Spleen (tissue), 11 donors: ENCODE measurements at regions not wholly inside any gene's neighbourhood (a gene's known extent, or its start where the extent isn't known, plus 50 kb on each side); places are given as distances from the start of the nearest gene placed in this dataset.

Experiments used
- DNase-seq: peaks from one replicate; pipeline ENCODE4 v3.0.0-alpha.2; 2020
- H3K27ac ChIP-seq, 8 donors: fragments of 200-600 bp; sonication (generic) in 7 of 8; 1 replicate in 4 of 8; 2 replicates in 4 of 8; pipeline versions ENCODE4 v1.5.0 to v1.8.0; 2016 to 2021; ENCODE audit warnings: inconsistent platforms in 4 of 8, mild to moderate bottlenecking in 4 of 8, moderate library complexity in 1 of 8
- H3K27me3 ChIP-seq, 7 donors: fragments of 200-600 bp; sonication (generic) in 6 of 7; replicated peaks in 1 of 7; 1 replicate in 4 of 7; 2 replicates in 3 of 7; pipeline versions ENCODE4 v1.5.0 to v1.8.0; 2016 to 2021; ENCODE audit warnings: inconsistent platforms in 3 of 7, mild to moderate bottlenecking in 1 of 7
- H3K36me3 ChIP-seq, 6 donors: fragments of 200-600 bp; sonication (generic) in 5 of 6; 1 replicate in 4 of 6; 2 replicates in 2 of 6; pipeline versions ENCODE4 v1.5.0 to v1.8.0; 2016 to 2021; ENCODE audit warnings: inconsistent platforms in 2 of 6
- H3K4me1 ChIP-seq, 6 donors: fragments of 200-600 bp; sonication (generic) in 5 of 6; 1 replicate in 3 of 6; 2 replicates in 3 of 6; pipeline versions ENCODE4 v1.5.0 to v1.8.0; 2016 to 2021; ENCODE audit warnings: inconsistent platforms in 3 of 6
- H3K4me3 ChIP-seq, 8 donors: fragments of 200-600 bp; sonication (generic) in 7 of 8; 1 replicate in 4 of 8; 2 replicates in 4 of 8; pipeline versions ENCODE4 v1.5.0 to v1.8.0; 2016 to 2021; ENCODE audit warnings: inconsistent platforms in 4 of 8, mild to moderate bottlenecking in 4 of 8, moderate library complexity in 2 of 8
- H3K9me3 ChIP-seq, 8 donors: fragments of 200-600 bp; sonication (generic) in 7 of 8; 1 replicate in 4 of 8; 2 replicates in 4 of 8; pipeline versions ENCODE4 v1.5.0 to v1.8.0; 2016 to 2021; ENCODE audit warnings: inconsistent platforms in 4 of 8
- POLR2A ChIP-seq, 3 donors: fragments of 450-650 bp; IDR thresholded peaks; one replicate each; pipeline ENCODE4 v1.5.1; 2017; ENCODE audit warnings: antibody characterized with exemption in 3 of 3, mild to moderate bottlenecking in 1 of 3
- POLR2AphosphoS5 ChIP-seq, 3 donors: sonication (generic); formaldehyde crosslinking; IDR thresholded peaks; one replicate each; pipeline ENCODE4 v1.5.1; 2017; ENCODE audit warnings: antibody characterized with exemption in 3 of 3
- WGBS, 5 donors: extraction: QIAGEN DNeasy Blood & Tissue Kit in 3 of 5; methylation state at CpG; one replicate each; pipeline versions ENCODE4 v1.1.5 to v1.1.7; 2013 to 2018; 5-methylcytosine and 5-hydroxymethylcytosine counted together
- intact Hi-C: fragments of 100-400 bp; cut with DNase I; formaldehyde crosslinking; loops from one replicate; pipeline ENCODE4 v1.15.0; 2023; ENCODE audit warnings: low total_unique reads
- TF ChIP-seq, protein P1 (sequence below), 11 experiments: fragments of 200-600 bp in 7 of 11; fragments of 450-650 bp in 4 of 11; sonication (generic) in 4 of 11; IDR thresholded peaks in 8 of 11; conservative IDR thresholded peaks in 3 of 11; 1 replicate in 7 of 11; 2 replicates in 4 of 11; pipeline versions ENCODE4 v1.4.0 to v1.8.0; 2016 to 2021; ENCODE audit warnings: antibody characterized with exemption in 11 of 11, inconsistent platforms in 4 of 11, mild to moderate bottlenecking in 1 of 11
- donor health status: healthy with polysubstance abuse.
- donor health status: DM: no; HTN: no; CAD: no; lungs with moderate emphysema.
- donor health status: DM: no; HTN: no; CAD: no.
- donor health status: Bipolar disorder and iron deficiency.
- donor health status: healthy.
- donor health status: DM: no; HTN: no; CAD: no.
- donor health status: DM: yes; HTN: yes; CAD: no.

- Histone ChIP-seq H3K9me3 (peaks cover 0 to 24% (median 15%) of the 10 kb centered on the region in 8 donors), H3K4me3 (no peak overlapping the region), H3K27ac (no peak overlapping the region), H3K36me3 (no peaks in the 10 kb centered on the region), H3K27me3 (no peaks in the 10 kb centered on the region), H3K4me1 (no peaks in the 10 kb centered on the region)
- intact Hi-C loops = no loop called here
- TF ChIP-seq POLR2A (IDR thresholded peaks at IDR 0.05) = no peak
- TF ChIP-seq POLR2AphosphoS5 (IDR thresholded peaks at IDR 0.05) = no peak
- TF ChIP-seq, protein P1, sequence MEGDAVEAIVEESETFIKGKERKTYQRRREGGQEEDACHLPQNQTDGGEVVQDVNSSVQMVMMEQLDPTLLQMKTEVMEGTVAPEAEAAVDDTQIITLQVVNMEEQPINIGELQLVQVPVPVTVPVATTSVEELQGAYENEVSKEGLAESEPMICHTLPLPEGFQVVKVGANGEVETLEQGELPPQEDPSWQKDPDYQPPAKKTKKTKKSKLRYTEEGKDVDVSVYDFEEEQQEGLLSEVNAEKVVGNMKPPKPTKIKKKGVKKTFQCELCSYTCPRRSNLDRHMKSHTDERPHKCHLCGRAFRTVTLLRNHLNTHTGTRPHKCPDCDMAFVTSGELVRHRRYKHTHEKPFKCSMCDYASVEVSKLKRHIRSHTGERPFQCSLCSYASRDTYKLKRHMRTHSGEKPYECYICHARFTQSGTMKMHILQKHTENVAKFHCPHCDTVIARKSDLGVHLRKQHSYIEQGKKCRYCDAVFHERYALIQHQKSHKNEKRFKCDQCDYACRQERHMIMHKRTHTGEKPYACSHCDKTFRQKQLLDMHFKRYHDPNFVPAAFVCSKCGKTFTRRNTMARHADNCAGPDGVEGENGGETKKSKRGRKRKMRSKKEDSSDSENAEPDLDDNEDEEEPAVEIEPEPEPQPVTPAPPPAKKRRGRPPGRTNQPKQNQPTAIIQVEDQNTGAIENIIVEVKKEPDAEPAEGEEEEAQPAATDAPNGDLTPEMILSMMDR (IDR thresholded peaks at IDR 0.05 in 8 of 11, conservative IDR thresholded peaks at IDR 0.05 in 3 of 11) = no peak
- no peak for DNase-seq
Measured at GRCh38 chr16:63629272-63629671, 1492.6 kb downstream of the CDH11 start.

GRCh38 chr16:63628812-63629211 is 1493.1 kb downstream of the CDH11 start:
- no peaks in the 10 kb centered on the region for H3K4me1 ChIP-seq

DNA sequence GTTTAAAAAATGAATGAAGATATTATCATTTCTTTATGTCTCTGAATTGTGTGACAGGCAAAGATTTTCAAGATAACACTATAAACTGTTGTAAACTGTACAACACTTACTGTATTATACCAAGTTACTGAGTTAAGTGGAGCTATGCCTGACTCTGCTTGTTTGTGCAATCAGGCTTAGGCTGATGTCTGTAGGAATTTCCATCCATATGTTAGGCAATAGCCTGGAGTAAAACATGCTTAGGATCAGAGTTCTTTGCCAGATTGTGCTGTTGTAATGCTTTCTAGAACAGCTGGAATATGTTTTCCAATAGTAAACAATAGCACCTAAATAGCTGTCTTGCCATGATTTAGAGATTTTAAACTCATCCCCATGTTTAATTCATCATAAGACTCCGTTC is 1496.7 kb downstream of the CDH11 start:
- 56 to 67% (median 59%) methylated on average over 1 of the region's 1 CpG for WGBS, 5 donors
- TF ChIP-seq POLR2A (IDR thresholded peaks at IDR 0.05) = no peak
- TF ChIP-seq, protein P1 (IDR thresholded peaks at IDR 0.05 in 8 of 11, conservative IDR thresholded peaks at IDR 0.05 in 3 of 11) = no peak
- no peak for TF ChIP-seq POLR2AphosphoS5 (IDR thresholded peaks at IDR 0.05)
- DNase-seq = no peak
- no peak overlapping the region for H3K27ac ChIP-seq
- H3K9me3 ChIP-seq = peaks cover 0 to 15% (median 7%) of the 10 kb centered on the region in 8 donors
- H3K36me3 ChIP-seq = no peaks in the 10 kb centered on the region
- no peaks in the 10 kb centered on the region for H3K4me1 ChIP-seq
- no peaks in the 10 kb centered on the region for H3K27me3 ChIP-seq
- intact Hi-C loops = no loop called here
- H3K4me3 ChIP-seq = no peak overlapping the region

More at GRCh38 chr16:63628812-63629211, 1493.1 kb downstream of the CDH11 start:
- Histone ChIP-seq H3K27me3 (no peaks in the 10 kb centered on the region), H3K4me3 (no peak overlapping the region), H3K36me3 (no peaks in the 10 kb centered on the region), H3K9me3 (peaks cover 0 to 24% (median 13%) of the 10 kb centered on the region in 8 donors), H3K27ac (no peak overlapping the region)
- TF ChIP-seq, protein P1 (IDR thresholded peaks at IDR 0.05 in 8 of 11, conservative IDR thresholded peaks at IDR 0.05 in 3 of 11) = no peak
- TF ChIP-seq POLR2A (IDR thresholded peaks at IDR 0.05) (no peak), POLR2AphosphoS5 (IDR thresholded peaks at IDR 0.05) (no peak)
- no peak for DNase-seq
- intact Hi-C loops = no loop called here

- H3K27ac ChIP-seq = no peak overlapping the region
- intact Hi-C loops = no loop called here
- 74 to 80% (median 79%) methylated on average over 4 of the region's 4 CpGs for WGBS, 5 donors
- no peaks in the 10 kb centered on the region for H3K36me3 ChIP-seq
- TF ChIP-seq, protein P1 (IDR thresholded peaks at IDR 0.05 in 8 of 11, conservative IDR thresholded peaks at IDR 0.05 in 3 of 11) = no peak
- no peak for TF ChIP-seq POLR2AphosphoS5 (IDR thresholded peaks at IDR 0.05)
- TF ChIP-seq POLR2A (IDR thresholded peaks at IDR 0.05) = no peak
- H3K9me3 ChIP-seq = peaks cover 0 to 3% (median 0%) of the 10 kb centered on the region in 8 donors
- no peak overlapping the region for H3K4me3 ChIP-seq
- DNase-seq = no peak
- peaks cover 0 to under 1% (median 0%) of the 10 kb centered on the region in 7 donors for H3K27me3 ChIP-seq
- H3K4me1 ChIP-seq = no peaks in the 10 kb centered on the region
Measured at GRCh38 chr16:63623551-63624039, 1498.3 kb downstream of the CDH11 start.
